Neural crest cell (in vitro differentiated cells): ENCODE measurements at regions not wholly inside any gene's neighbourhood (a gene's known extent, or its start where the extent isn't known, plus 50 kb on each side); places are given as distances from the start of the nearest gene placed in this dataset.

Experiments
- DNase-seq: peaks from one replicate; pipeline ENCODE4 v3.0.0; 2021; ENCODE audit warnings: low read depth, mixed read lengths, low spot score
- H3K27ac Mint-ChIP-seq: one replicate; pipeline ENCODE4 v1.8.0; 2021; ENCODE audit warnings: mild to moderate bottlenecking, mixed read lengths; ENCODE audit not compliant: unreplicated experiment
- H3K27me3 Mint-ChIP-seq: 2 replicates; pipeline ENCODE4 v1.8.0; 2021; ENCODE audit warnings: low read depth, mild to moderate bottlenecking, mixed read lengths
- H3K36me3 Mint-ChIP-seq: 2 replicates; pipeline ENCODE4 v1.8.0; 2021; ENCODE audit warnings: low read depth, mild to moderate bottlenecking, mixed read lengths
- H3K4me1 Mint-ChIP-seq: 2 replicates; pipeline ENCODE4 v1.8.0; 2021; ENCODE audit warnings: mixed read lengths
- H3K4me3 Mint-ChIP-seq: one replicate; pipeline ENCODE4 v1.8.0; 2021; ENCODE audit warnings: mild to moderate bottlenecking, mixed read lengths
- H3K9me3 Mint-ChIP-seq: 2 replicates; pipeline ENCODE4 v1.8.0; 2021; ENCODE audit warnings: mixed read lengths
- CTCF ChIP-seq: fragments of 200-600 bp; sonication (generic); conservative IDR thresholded peaks from 2 replicates; pipeline ENCODE4 v1.5.0; 2021; ENCODE audit warnings: antibody characterized with exemption, mild to moderate bottlenecking

GRCh38 chr12:107271523-107271922 lies 178.2 kb upstream of the CRY1 start:
- no peak for DNase-seq
- Mint-ChIP-seq H3K4me1 (no peaks in the 10 kb centered on the region), H3K27ac (no peak overlapping the region), H3K36me3 (no peaks in the 10 kb centered on the region), H3K4me3 (no peak overlapping the region), H3K9me3 (peaks cover 4% of the 10 kb centered on the region), H3K27me3 (peaks cover 24% of the 10 kb centered on the region)
- TF ChIP-seq CTCF, result no peak

- no peaks in the 10 kb centered on the region for H3K4me1 Mint-ChIP-seq
- no peak overlapping the region for H3K4me3 Mint-ChIP-seq
- no peak overlapping the region for H3K27ac Mint-ChIP-seq
- no peak for TF ChIP-seq CTCF
- DNase-seq, result no peak
- no peaks in the 10 kb centered on the region for H3K36me3 Mint-ChIP-seq
- no peaks in the 10 kb centered on the region for H3K9me3 Mint-ChIP-seq
- H3K27me3 Mint-ChIP-seq, result peaks cover 25% of the 10 kb centered on the region
Observed at GRCh38 chr12:107275530-107275929, 182.2 kb upstream of the CRY1 start.

GRCh38 chr12:107277855-107278254 lies 184.5 kb upstream of the CRY1 start:
- no peak overlapping the region for H3K27ac Mint-ChIP-seq
- DNase-seq, result no peak
- TF ChIP-seq CTCF, result no peak
- H3K36me3 Mint-ChIP-seq, result no peaks in the 10 kb centered on the region
- no peaks in the 10 kb centered on the region for H3K4me1 Mint-ChIP-seq
- H3K4me3 Mint-ChIP-seq, result no peak overlapping the region
- H3K9me3 Mint-ChIP-seq, result no peaks in the 10 kb centered on the region
- H3K27me3 Mint-ChIP-seq, result peaks cover 32% of the 10 kb centered on the region

GRCh38 chr12:107282628-107283027 lies 189.3 kb upstream of the CRY1 start:
- H3K27me3 Mint-ChIP-seq, result peaks cover 14% of the 10 kb centered on the region
- H3K4me1 Mint-ChIP-seq, result no peaks in the 10 kb centered on the region
- H3K9me3 Mint-ChIP-seq, result no peaks in the 10 kb centered on the region
- H3K4me3 Mint-ChIP-seq, result no peak overlapping the region
- H3K27ac Mint-ChIP-seq, result no peak overlapping the region
- DNase-seq, result no peak
- H3K36me3 Mint-ChIP-seq, result no peaks in the 10 kb centered on the region
- TF ChIP-seq CTCF, result no peak

- Mint-ChIP-seq H3K36me3 (no peaks in the 10 kb centered on the region), H3K27me3 (peaks cover 14% of the 10 kb centered on the region), H3K4me1 (peaks cover under 1% of the 10 kb centered on the region), H3K4me3 (no peak overlapping the region), H3K9me3 (no peaks in the 10 kb centered on the region), H3K27ac (no peak overlapping the region)
- DNase-seq, result no peak
- TF ChIP-seq CTCF, result no peak
Observed at GRCh38 chr12:107283652-107284051, 190.3 kb upstream of the CRY1 start.

- TF ChIP-seq CTCF, result no peak
- Mint-ChIP-seq H3K27me3 (peaks cover 11% of the 10 kb centered on the region), H3K27ac (no peak overlapping the region), H3K4me3 (no peak overlapping the region), H3K4me1 (peaks cover 3% of the 10 kb centered on the region), H3K9me3 (no peaks in the 10 kb centered on the region), H3K36me3 (no peaks in the 10 kb centered on the region)
- no peak for DNase-seq
Observed at GRCh38 chr12:107284692-107285091, 191.3 kb upstream of the CRY1 start.
